Kidney (tissue), 13 donors: ENCODE measurements at regions not wholly inside any gene's neighbourhood (a gene's known extent, or its start where the extent isn't known, plus 50 kb on each side); places are given as distances from the start of the nearest gene placed in this dataset.

Source experiments
- DNase-seq, 5 donors: peaks; one replicate each; pipeline ENCODE4 v3.0.0-alpha.2; 2013 to 2020
- FAIRE-seq: peaks from 2 replicates; lab custom pipeline; 2012; peaks lifted over from hg19 to GRCh38; lab: Jason Lieb, UNC
- H3K27ac ChIP-seq, 2 donors: one replicate each; pipeline ENCODE4 v1.7.0; 2013; ENCODE audit warnings: low read depth in 2 of 2, low read length in 2 of 2, inconsistent platforms in 1 of 2
- H3K27me3 ChIP-seq: one replicate; pipeline ENCODE4 v1.7.1; 2013; ENCODE audit warnings: low read length, inconsistent platforms; ENCODE audit not compliant: control insufficient read depth, insufficient read depth
- H3K36me3 ChIP-seq, 3 donors: one replicate each; pipeline versions ENCODE4 v1.7.0 to v1.7.1; 2013; ENCODE audit warnings: low read length in 3 of 3, control low read depth in 1 of 3, inconsistent platforms in 1 of 3; ENCODE audit not compliant: insufficient read depth in 3 of 3, control insufficient read depth in 2 of 3
- H3K4me1 ChIP-seq, 3 donors: one replicate each; pipeline versions ENCODE4 v1.7.0 to v1.7.1; 2013; ENCODE audit warnings: low read length in 3 of 3, inconsistent platforms in 1 of 3, low read depth in 1 of 3; ENCODE audit not compliant: control insufficient read depth in 2 of 3, insufficient read depth in 2 of 3
- H3K4me3 ChIP-seq, 3 donors: one replicate each; pipeline versions ENCODE4 v1.7.0 to v1.8.1; 2013; ENCODE audit warnings: low read length in 3 of 3, control low read depth in 1 of 3, inconsistent platforms in 1 of 3
- H3K9ac ChIP-seq, 3 donors: one replicate each; pipeline versions ENCODE4 v1.7.0 to v1.7.1; 2013; ENCODE audit warnings: low read length in 3 of 3, control low read depth in 1 of 3, inconsistent platforms in 1 of 3
- H3K9me3 ChIP-seq, 3 donors: one replicate each; pipeline versions ENCODE4 v1.7.0 to v1.7.1; 2013; ENCODE audit warnings: low read length in 3 of 3, control low read depth in 1 of 3, inconsistent platforms in 1 of 3; ENCODE audit not compliant: control insufficient read depth in 2 of 3, insufficient read depth in 1 of 3
- intact Hi-C: fragments of 100-400 bp; cut with DNase I; formaldehyde crosslinking; loops from one replicate; pipeline ENCODE4 v1.11.1; 2022
- TF ChIP-seq, protein P1 (sequence below): IDR thresholded peaks from 3 replicates; pipeline ENCODE4 v1.5.1; 2012; ENCODE audit warnings: mild to moderate bottlenecking, moderate library complexity, borderline replicate concordance; ENCODE audit not compliant: insufficient read depth; ENCODE audit errors: extremely low read depth
- donor health status: control.
- donor health status: control.
- donor health status: control.
- donor health status: control.
- donor health status: control.
- donor health status: DM: yes; HTN: yes; CAD: no.
- donor health status: Normal renal cell carcinoma (clear cell type).

DNA sequence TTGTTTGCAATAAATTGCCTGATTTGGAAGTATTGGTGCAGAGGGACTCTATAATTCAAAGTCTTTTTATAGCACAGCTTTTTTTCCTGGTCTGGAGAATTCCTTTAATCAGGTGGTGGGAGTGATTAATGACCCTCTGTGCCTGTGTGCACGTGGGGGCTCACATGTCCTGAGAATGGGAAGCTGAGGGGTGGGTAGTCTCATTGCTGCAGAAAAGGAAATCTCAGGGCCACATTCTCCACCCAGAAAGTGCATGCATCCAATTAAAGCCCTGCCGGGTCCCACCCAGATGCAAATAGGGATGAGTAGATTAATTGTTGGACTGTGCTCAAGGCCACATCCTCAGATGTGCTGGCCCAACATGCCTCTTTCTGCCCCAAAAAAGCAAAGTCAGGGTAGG, 324.7 kb downstream of the CXCL12 start:
- peak in 4 of 5 donors; percentile 54 to 86 (median 76) for DNase-seq
- TF ChIP-seq, protein P1, sequence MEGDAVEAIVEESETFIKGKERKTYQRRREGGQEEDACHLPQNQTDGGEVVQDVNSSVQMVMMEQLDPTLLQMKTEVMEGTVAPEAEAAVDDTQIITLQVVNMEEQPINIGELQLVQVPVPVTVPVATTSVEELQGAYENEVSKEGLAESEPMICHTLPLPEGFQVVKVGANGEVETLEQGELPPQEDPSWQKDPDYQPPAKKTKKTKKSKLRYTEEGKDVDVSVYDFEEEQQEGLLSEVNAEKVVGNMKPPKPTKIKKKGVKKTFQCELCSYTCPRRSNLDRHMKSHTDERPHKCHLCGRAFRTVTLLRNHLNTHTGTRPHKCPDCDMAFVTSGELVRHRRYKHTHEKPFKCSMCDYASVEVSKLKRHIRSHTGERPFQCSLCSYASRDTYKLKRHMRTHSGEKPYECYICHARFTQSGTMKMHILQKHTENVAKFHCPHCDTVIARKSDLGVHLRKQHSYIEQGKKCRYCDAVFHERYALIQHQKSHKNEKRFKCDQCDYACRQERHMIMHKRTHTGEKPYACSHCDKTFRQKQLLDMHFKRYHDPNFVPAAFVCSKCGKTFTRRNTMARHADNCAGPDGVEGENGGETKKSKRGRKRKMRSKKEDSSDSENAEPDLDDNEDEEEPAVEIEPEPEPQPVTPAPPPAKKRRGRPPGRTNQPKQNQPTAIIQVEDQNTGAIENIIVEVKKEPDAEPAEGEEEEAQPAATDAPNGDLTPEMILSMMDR: no peak
- FAIRE-seq: no peak

DNA sequence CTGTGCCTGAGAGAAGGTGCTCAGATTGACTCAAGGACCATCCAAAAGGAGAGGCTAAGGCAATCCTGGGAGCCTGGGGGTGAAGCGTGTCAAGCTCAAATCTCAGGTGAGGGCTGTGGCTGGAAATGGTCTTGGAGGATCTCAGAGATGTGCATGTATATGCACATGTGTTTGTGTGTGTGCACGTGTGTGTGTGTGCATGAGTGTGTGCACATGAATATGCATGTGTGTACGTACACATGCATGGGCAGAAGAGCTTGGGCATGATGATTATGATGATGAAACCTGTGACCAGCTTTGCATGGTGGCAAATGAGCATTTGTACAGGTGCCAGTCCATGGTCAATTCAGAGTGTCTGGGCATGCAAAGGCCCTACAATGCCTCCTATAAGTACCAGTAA, 326.6 kb downstream of the CXCL12 start:
- intact Hi-C loops: no loop called here
- Histone ChIP-seq H3K9me3 (no peaks in the 10 kb centered on the region), H3K4me3 (no peak overlapping the region), H3K36me3 (no peaks in the 10 kb centered on the region), H3K4me1 (no peaks in the 10 kb centered on the region), H3K27ac (no peak overlapping the region), H3K27me3 (no peaks in the 10 kb centered on the region), H3K9ac (no peak overlapping the region)
- no peak for FAIRE-seq
- TF ChIP-seq, protein P1: no peak
- DNase-seq: peak in 1 of 5 donors; percentile 3

More for the DNA sequence above, 324.7 kb downstream of the CXCL12 start:
- intact Hi-C loops: no loop called here
- Histone ChIP-seq H3K9me3 (no peaks in the 10 kb centered on the region), H3K36me3 (no peaks in the 10 kb centered on the region), H3K4me3 (no peak overlapping the region), H3K27ac (no peak overlapping the region), H3K27me3 (no peaks in the 10 kb centered on the region), H3K4me1 (no peaks in the 10 kb centered on the region), H3K9ac (no peak overlapping the region)

DNA sequence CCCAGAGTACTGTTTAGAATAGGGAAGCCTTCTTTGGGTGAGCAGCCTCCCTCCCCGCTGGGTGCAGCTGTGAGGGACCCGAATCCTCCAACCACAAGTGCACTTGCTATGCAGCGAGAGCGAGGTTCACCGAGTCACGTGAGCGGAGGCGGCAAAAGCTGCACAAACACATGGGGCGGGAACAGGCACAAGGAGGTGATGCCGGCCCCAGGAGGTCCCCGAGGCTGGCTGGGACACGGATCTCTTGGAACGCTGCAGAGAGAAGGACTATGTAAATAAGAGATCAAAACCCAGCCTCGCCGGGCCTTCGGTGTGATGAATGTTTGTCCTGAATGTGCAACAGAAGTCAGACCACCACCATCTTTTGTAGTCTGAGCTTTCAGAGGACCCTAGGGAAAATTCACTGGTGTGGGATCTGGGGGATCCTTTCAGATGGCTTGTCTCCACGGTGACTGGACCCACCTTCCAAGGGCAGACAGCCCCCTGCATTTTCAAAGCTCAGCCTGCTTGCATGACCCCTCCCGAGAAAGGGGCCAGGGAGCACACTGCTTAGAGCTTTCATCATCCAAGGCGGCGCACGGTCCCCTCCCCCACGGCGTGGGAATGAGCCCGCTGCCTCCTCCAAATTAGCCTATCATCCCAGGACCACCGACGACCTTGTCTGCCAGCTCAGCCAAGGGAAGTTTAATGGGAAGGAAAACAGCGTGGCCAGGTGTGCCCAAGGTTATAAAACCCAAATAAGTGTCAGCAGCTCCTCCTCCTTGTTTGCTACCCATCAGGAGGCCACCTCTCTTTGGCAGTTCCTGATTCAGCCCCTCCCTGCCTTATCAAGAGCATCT, 327.7 kb downstream of the CXCL12 start:
- Histone ChIP-seq H3K36me3 (no peaks in the 10 kb centered on the region), H3K9ac (no peak overlapping the region), H3K27me3 (no peaks in the 10 kb centered on the region), H3K9me3 (no peaks in the 10 kb centered on the region), H3K4me3 (no peak overlapping the region), H3K27ac (no peak overlapping the region), H3K4me1 (no peaks in the 10 kb centered on the region)
- peak in 2 of 5 donors; percentile 25 to 40 for DNase-seq
- intact Hi-C loops: no loop called here
- FAIRE-seq: no peak
- TF ChIP-seq, protein P1: no peak
